HepG2 (cell line): ENCODE measurements at regions not wholly inside any gene's neighbourhood (a gene's known extent, or its start where the extent isn't known, plus 50 kb on each side); places are given as distances from the start of the nearest gene placed in this dataset.

ENCODE experiments used
- ATAC-seq: fragments of 200-7000 bp; cut with Tn5 transposase; 3 replicates; pipeline ENCODE4 v1.9.1; 2020; ENCODE audit warnings: mild to moderate bottlenecking, moderate library complexity
- BruUV-seq: library from RNA; stranded (reverse); fragments of 400-500 nt; replicated peaks from 2 replicates; lab custom pipeline; 2021; lab: Mats Ljungman, UMichigan
- CTCF ChIA-PET: fragments of 300-600 bp; formaldehyde crosslinking; extraction: SDS; loops from one replicate; lab custom pipeline; 2021; ENCODE audit warnings: low total read pairs, inconsistent platforms, low intra/inter-chr PET ratio; lab: Yijun Ruan, JAX
- POLR2A ChIA-PET: fragments of 350-600 bp; sonication (Branson Sonifier 250); formaldehyde crosslinking; loops from one replicate; lab custom pipeline; 2020; ENCODE audit warnings: antibody characterized with exemption, inconsistent platforms; lab: Yijun Ruan, JAX
- DNase-seq: peaks from one replicate; pipeline ENCODE4 v3.0.0-alpha.2; 2015; ENCODE audit warnings: low spot score
- FAIRE-seq: peaks from 3 replicates; lab custom pipeline; 2011; peaks lifted over from hg19 to GRCh38; lab: Jason Lieb, UNC
- H2AFZ ChIP-seq: one replicate; pipeline ENCODE4 v1.6.1; 2011; ENCODE audit warnings: low read length, inconsistent platforms
- H3K27ac ChIP-seq: fragments of 300-600 bp; 3 replicates; pipeline ENCODE4 v1.8.0; 2011; ENCODE audit warnings: mixed run types, mild to moderate bottlenecking, mixed read lengths, low read length, inconsistent platforms; ENCODE audit not compliant: insufficient read depth; ENCODE audit errors: extremely low read length
- H3K27me3 ChIP-seq, 2 experiments: fragments of 200-600 bp in 1 of 2; 2 replicates in 1 of 2; 3 replicates in 1 of 2; pipeline versions ENCODE4 v1.6.0 to v1.8.0; 2011; ENCODE audit warnings: low read length in 2 of 2, mild to moderate bottlenecking in 2 of 2, moderate library complexity in 2 of 2, inconsistent platforms in 1 of 2; ENCODE audit not compliant: insufficient read depth in 2 of 2, control insufficient read depth in 1 of 2
- H3K36me3 ChIP-seq, 2 experiments: fragments of 200-600 bp in 1 of 2; replicated peaks in 1 of 2; 2 replicates in 1 of 2; 3 replicates in 1 of 2; pipeline versions ENCODE4 v1.5.1 to v1.8.0; 2011; ENCODE audit warnings: low read length in 2 of 2, inconsistent platforms in 1 of 2; ENCODE audit not compliant: insufficient read depth in 2 of 2, control insufficient read depth in 1 of 2
- H3K4me1 ChIP-seq: 2 replicates; pipeline ENCODE4 v1.5.1; 2012; ENCODE audit warnings: low read length, inconsistent platforms; ENCODE audit not compliant: insufficient read depth
- H3K4me2 ChIP-seq: 2 replicates; pipeline ENCODE4 v1.6.0; 2011; ENCODE audit warnings: low read depth, low read length, inconsistent platforms
- H3K4me3 ChIP-seq, 3 experiments: fragments of 200-600 bp in 1 of 3; sonication (generic), shearing (Covaris generic) in 1 of 3; replicated peaks in 1 of 3; 2 replicates each; pipeline ENCODE4 v1.5.1; 2011 to 2016; ENCODE audit warnings: low read length in 3 of 3, inconsistent platforms in 2 of 3, low read depth in 2 of 3, mild to moderate bottlenecking in 2 of 3, control low read depth in 1 of 3, mixed read lengths in 1 of 3; ENCODE audit not compliant: insufficient read depth in 1 of 3
- H3K79me2 ChIP-seq: one replicate; pipeline ENCODE4 v1.6.1; 2011; ENCODE audit warnings: low read length, inconsistent platforms; ENCODE audit not compliant: insufficient read depth
- H3K9ac ChIP-seq: 2 replicates; pipeline ENCODE4 v1.6.0; 2011; ENCODE audit warnings: mild to moderate bottlenecking, low read depth, low read length, inconsistent platforms; ENCODE audit not compliant: insufficient read depth
- H3K9me3 ChIP-seq: 2 replicates; pipeline ENCODE4 v1.5.1; 2012; ENCODE audit warnings: mild to moderate bottlenecking, low read length
- H4K20me1 ChIP-seq: 2 replicates; pipeline ENCODE4 v1.6.0; 2011; ENCODE audit warnings: inconsistent platforms, mild to moderate bottlenecking, low read length, moderate library complexity; ENCODE audit not compliant: insufficient read depth
- CBX5 ChIP-seq: sonication (generic); formaldehyde crosslinking; IDR thresholded peaks from 2 replicates; pipeline ENCODE4 v1.4.0; 2020; ENCODE audit warnings: missing genetic modification reagents, borderline replicate concordance
- GTF2F1 ChIP-seq: fragments of 150-350 bp; IDR thresholded peaks from 2 replicates; pipeline ENCODE4 v1.6.1; 2014; ENCODE audit warnings: low read length
- RFX1 ChIP-seq: fragments of 450-650 bp; IDR thresholded peaks from 2 replicates; pipeline ENCODE4 v1.6.1; 2017
- SALL2 ChIP-seq: sonication (generic); formaldehyde crosslinking; IDR thresholded peaks from 2 replicates; pipeline ENCODE4 v1.8.1; 2023; ENCODE audit warnings: mild to moderate bottlenecking, missing genetic modification reagents, inconsistent platforms
- ZNF30 ChIP-seq: sonication (generic); formaldehyde crosslinking; IDR thresholded peaks from 2 replicates; pipeline ENCODE4 v1.5.0; 2020; ENCODE audit warnings: mild to moderate bottlenecking, missing genetic modification reagents
- ZNF354B ChIP-seq: sonication (generic); formaldehyde crosslinking; IDR thresholded peaks from 2 replicates; pipeline ENCODE4 v1.8.0; 2022; ENCODE audit warnings: mild to moderate bottlenecking, missing genetic modification reagents
- WGBS: methylation state at CpG from one replicate; pipeline ENCODE4 v1.1.6; 2017; ENCODE audit warnings: low lambda C conversion rate; 5-methylcytosine and 5-hydroxymethylcytosine counted together
- in situ Hi-C: cut with HindIII; loops from 2 replicates; pipeline ENCODE4 v1.10.0; 2017; ENCODE audit warnings: low pct_unique_long_range_greater_than_20kb; ENCODE audit not compliant: extremely low pct_ligation_motif_present
- intact Hi-C: fragments of 100-400 bp; cut with micrococcal nuclease; formaldehyde crosslinking; loops from one replicate; pipeline ENCODE4 v1.10.0; 2022; ENCODE audit not compliant: unreplicated experiment
- TF ChIP-seq, protein P1 (sequence below): fragments of 450-650 bp; IDR thresholded peaks from 2 replicates; pipeline ENCODE4 v1.6.1; 2017

GRCh38 chr19:29449371-29449770, 76.4 kb upstream of the VSTM2B start:
- FAIRE-seq (no peak), DNase-seq (no peak), ATAC-seq (no peak)
- POLR2A ChIA-PET, result no interaction called here
- CTCF ChIA-PET, result no interaction called here
- no peak overlapping the region for H3K4me3 ChIP-seq
- no peaks in the 10 kb centered on the region for H3K79me2 ChIP-seq
- H3K9ac ChIP-seq, result no peak overlapping the region
- no peaks in the 10 kb centered on the region for H3K9me3 ChIP-seq
- WGBS, result 15% methylated on average over 5 of the region's 5 CpGs
- in situ Hi-C loops (no loop called here), intact Hi-C loops (no loop called here)
- H3K27ac ChIP-seq, result no peak overlapping the region
- no peaks in the 10 kb centered on the region; a peak in 1 of 5 replicates for H3K27me3 ChIP-seq
- no peaks in the 10 kb centered on the region for H3K36me3 ChIP-seq
- H3K4me1 ChIP-seq, result no peaks in the 10 kb centered on the region
- H2AFZ ChIP-seq, result no peak overlapping the region
- TF ChIP-seq SALL2 (CRISPR knock-in tag) (no peak), CBX5 (CRISPR knock-in tag) (no peak), ZNF30 (CRISPR knock-in tag) (no peak), RFX1 (no peak)
- no peaks in the 10 kb centered on the region for H4K20me1 ChIP-seq
- BruUV-seq, result no TSS peak
- H3K4me2 ChIP-seq, result no peak overlapping the region

DNA sequence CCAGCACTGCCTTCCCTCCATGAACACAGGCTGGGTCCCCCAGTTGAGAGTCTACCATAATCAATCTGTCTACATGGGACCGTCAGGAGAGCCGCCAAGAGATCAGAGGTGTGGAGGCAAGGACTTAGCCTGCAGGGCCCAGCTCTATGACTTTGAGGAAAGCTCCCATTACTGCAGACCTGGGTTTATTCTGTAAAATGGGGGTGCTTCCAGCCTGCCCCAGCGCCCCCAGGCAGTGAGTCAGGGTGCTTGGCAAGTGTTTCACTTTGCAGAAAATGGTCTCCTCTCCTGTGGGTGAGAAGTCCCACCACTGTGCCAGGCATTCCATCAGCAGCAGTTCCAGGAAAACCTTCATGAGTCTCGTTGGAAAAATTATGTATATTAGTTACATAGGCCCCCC, 75.5 kb upstream of the VSTM2B start:
- H3K4me2 ChIP-seq, result no peak overlapping the region
- DNase-seq (no peak), FAIRE-seq (no peak), ATAC-seq (no peak)
- H2AFZ ChIP-seq, result no peak overlapping the region
- H3K27me3 ChIP-seq, result no peaks in the 10 kb centered on the region; a peak in 1 of 5 replicates
- 15% methylated on average over 2 of the region's 4 CpGs for WGBS
- POLR2A ChIA-PET, result no interaction called here
- no peaks in the 10 kb centered on the region for H3K4me1 ChIP-seq
- intact Hi-C loops, result no loop called here
- BruUV-seq, result no TSS peak
- in situ Hi-C loops, result no loop called here
- H3K9me3 ChIP-seq, result no peaks in the 10 kb centered on the region
- no peak overlapping the region for H3K4me3 ChIP-seq
- no peaks in the 10 kb centered on the region for H3K79me2 ChIP-seq
- H3K9ac ChIP-seq, result no peak overlapping the region
- H3K27ac ChIP-seq, result no peak overlapping the region
- TF ChIP-seq, protein P1, sequence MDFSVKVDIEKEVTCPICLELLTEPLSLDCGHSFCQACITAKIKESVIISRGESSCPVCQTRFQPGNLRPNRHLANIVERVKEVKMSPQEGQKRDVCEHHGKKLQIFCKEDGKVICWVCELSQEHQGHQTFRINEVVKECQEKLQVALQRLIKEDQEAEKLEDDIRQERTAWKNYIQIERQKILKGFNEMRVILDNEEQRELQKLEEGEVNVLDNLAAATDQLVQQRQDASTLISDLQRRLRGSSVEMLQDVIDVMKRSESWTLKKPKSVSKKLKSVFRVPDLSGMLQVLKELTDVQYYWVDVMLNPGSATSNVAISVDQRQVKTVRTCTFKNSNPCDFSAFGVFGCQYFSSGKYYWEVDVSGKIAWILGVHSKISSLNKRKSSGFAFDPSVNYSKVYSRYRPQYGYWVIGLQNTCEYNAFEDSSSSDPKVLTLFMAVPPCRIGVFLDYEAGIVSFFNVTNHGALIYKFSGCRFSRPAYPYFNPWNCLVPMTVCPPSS, result no peak
- TF ChIP-seq GTF2F1, result no peak
- TF ChIP-seq ZNF354B (CRISPR knock-in tag), result no peak
- TF ChIP-seq, all 625 proteins: peak for 0
- Histone ChIP-seq H3K36me3 (no peaks in the 10 kb centered on the region), H4K20me1 (no peaks in the 10 kb centered on the region)
- CTCF ChIA-PET, result no interaction called here
